ENCODE measurements at regions not wholly inside any gene's neighbourhood (a gene's known extent, or its start where the extent isn't known, plus 50 kb on each side); places are given as distances from the start of the nearest gene placed in this dataset.

DNA sequence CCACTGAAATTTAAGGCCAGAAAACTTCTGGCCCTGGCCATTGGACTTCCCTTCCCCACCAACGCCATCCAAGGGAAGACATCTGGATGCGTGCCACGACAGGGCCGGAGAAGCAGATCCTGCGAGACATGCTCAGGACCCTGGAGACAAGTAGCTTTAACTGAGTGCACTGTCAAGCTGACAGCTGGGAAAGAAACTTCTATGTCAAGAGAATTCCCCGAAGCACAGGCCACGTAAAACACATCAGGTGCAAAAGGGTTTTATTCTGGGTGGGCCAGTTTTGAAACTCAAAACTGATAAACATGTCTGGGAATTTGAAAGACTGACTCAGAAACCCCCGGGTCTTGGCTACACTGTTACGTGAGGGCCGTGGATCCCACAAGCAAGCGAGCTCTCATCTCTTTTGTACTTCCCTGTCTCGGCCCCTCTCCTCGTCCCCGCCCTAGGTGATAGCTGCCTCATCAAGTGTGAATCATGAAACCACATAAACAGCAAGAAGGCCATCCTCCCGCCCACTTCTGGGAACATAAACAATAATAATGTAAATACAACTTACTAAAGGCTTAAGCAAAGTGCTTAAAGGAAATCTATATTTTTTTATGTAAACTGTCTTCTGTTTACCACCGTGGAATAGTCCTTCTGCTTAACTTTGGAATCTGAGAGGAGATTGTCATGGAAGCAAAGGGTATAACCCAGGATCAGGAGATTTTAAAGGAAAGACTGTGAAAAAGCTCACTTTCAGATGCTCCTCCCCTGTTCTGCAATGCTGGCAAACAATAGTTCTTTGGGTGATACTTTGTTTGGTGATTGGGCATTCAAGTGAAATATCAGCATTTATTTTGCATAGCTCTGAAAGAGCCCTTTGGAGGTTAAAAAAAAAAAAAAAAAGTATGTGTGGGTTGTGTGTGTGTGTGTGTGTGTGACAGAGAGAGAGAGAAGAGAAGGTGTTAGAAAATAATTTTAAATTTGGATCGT is 406.0 kb upstream of the MAF start:
- Histone ChIP-seq H3K9ac (ENCODE audit: low read length) (no peak overlapping the region), H3F3A (ENCODE audit: low read length, unreplicated experiment) (no peaks in the 10 kb centered on the region), H3K27me3 (ENCODE audit: low read length) (no peaks in the 10 kb centered on the region), H3K4me2 (ENCODE audit: low read length) (no peak overlapping the region), H3K36me3 (ENCODE audit: low read depth, low read length) (no peaks in the 10 kb centered on the region), H4K20me1 (ENCODE audit: low read length) (no peaks in the 10 kb centered on the region), H3K79me2 (ENCODE audit: low read length) (no peaks in the 10 kb centered on the region), H3K4me3 (ENCODE audit: low read length) (no peak overlapping the region), H2AFZ (ENCODE audit: low read length) (no peak overlapping the region), H3K27ac (ENCODE audit: low read length) (no peak overlapping the region), H3K9me3 (ENCODE audit: low read length) (no peaks in the 10 kb centered on the region), H3K4me1 (ENCODE audit: insufficient read depth, low read length) (no peaks in the 10 kb centered on the region), H3K9me2 (replicated peaks; ENCODE audit: low read length) (no peaks in the 10 kb centered on the region)
- no TSS peak for BruUV-seq (replicated peaks)
- POLR2A ChIA-PET (ENCODE audit: unreplicated experiment), result no interaction called here
- ATAC-seq (no peak), DNase-seq (no peak)
- TF ChIP-seq EZH2 (IDR thresholded peaks at IDR 0.05; ENCODE audit: low read length, unreplicated experiment) (no peak), EZH2phosphoT487 (IDR thresholded peaks at IDR 0.05; ENCODE audit: borderline replicate concordance, low read length) (no peak), CTCF (conservative IDR thresholded peaks at IDR 0.05; ENCODE audit: low read depth, low read length) (no peak)
- intact Hi-C loops (cut with micrococcal nuclease), result no loop called here
- CTCF ChIA-PET, result no interaction called here

- H4K20me1 ChIP-seq (ENCODE audit: low read length), result no peaks in the 10 kb centered on the region
- ChIA-PET CTCF (no interaction called here), POLR2A (ENCODE audit: unreplicated experiment) (no interaction called here)
- H3K9me2 ChIP-seq (replicated peaks; ENCODE audit: low read length), result no peaks in the 10 kb centered on the region
- H3F3A ChIP-seq (ENCODE audit: low read length, unreplicated experiment), result no peaks in the 10 kb centered on the region
- BruUV-seq (replicated peaks), result no TSS peak
- intact Hi-C loops (cut with micrococcal nuclease), result no loop called here
- no peak overlapping the region for H3K4me2 ChIP-seq (ENCODE audit: low read length)
- no peaks in the 10 kb centered on the region for H3K36me3 ChIP-seq (ENCODE audit: low read depth, low read length)
- H3K27me3 ChIP-seq (ENCODE audit: low read length), result no peaks in the 10 kb centered on the region
- H2AFZ ChIP-seq (ENCODE audit: low read length), result no peak overlapping the region
- H3K9me3 ChIP-seq (ENCODE audit: low read length), result no peaks in the 10 kb centered on the region
- H3K27ac ChIP-seq (ENCODE audit: low read length), result no peak overlapping the region
- no peaks in the 10 kb centered on the region for H3K79me2 ChIP-seq (ENCODE audit: low read length)
- H3K4me3 ChIP-seq (ENCODE audit: low read length), result no peak overlapping the region
- no peak for ATAC-seq
- H3K4me1 ChIP-seq (ENCODE audit: insufficient read depth, low read length), result no peaks in the 10 kb centered on the region
- no peak overlapping the region for H3K9ac ChIP-seq (ENCODE audit: low read length)
- DNase-seq, result no peak
- TF ChIP-seq CTCF (conservative IDR thresholded peaks at IDR 0.05; ENCODE audit: low read depth, low read length), result no peak
- TF ChIP-seq EZH2phosphoT487 (IDR thresholded peaks at IDR 0.05; ENCODE audit: borderline replicate concordance, low read length), result no peak
- no peak for TF ChIP-seq EZH2 (IDR thresholded peaks at IDR 0.05; ENCODE audit: low read length, unreplicated experiment)
These were observed 403.6 kb upstream of the MAF start for GRCh38 chr16:80004113-80004512.

DNA sequence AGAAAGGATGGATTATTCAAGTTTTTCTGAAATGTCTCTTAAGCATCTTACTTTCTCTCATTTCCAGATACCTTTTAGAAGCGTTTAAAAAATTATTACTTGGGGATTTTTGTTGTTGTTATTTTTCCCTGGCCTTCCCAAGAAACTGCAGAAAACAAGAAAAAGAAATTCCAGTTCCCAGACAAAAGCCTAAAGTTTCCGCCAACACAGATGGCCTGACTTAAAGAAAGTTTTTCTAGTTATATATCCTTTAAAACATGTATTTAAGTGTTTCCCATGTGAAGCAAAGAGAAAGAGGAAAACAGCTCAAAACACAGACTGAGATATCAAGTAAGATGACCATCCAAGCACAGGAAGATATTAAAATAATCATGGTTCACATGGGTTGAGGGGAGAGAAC is 401.7 kb upstream of the MAF start:
- Histone ChIP-seq H3K4me3 (ENCODE audit: low read length) (no peak overlapping the region), H3K79me2 (ENCODE audit: low read length) (no peaks in the 10 kb centered on the region), H3K9ac (ENCODE audit: low read length) (no peak overlapping the region), H3K4me2 (ENCODE audit: low read length) (no peak overlapping the region), H3K27me3 (ENCODE audit: low read length) (no peaks in the 10 kb centered on the region), H4K20me1 (ENCODE audit: low read length) (no peaks in the 10 kb centered on the region), H3K27ac (ENCODE audit: low read length) (no peak overlapping the region), H3F3A (ENCODE audit: low read length, unreplicated experiment) (no peaks in the 10 kb centered on the region), H2AFZ (ENCODE audit: low read length) (no peak overlapping the region), H3K9me2 (replicated peaks; ENCODE audit: low read length) (no peaks in the 10 kb centered on the region), H3K36me3 (ENCODE audit: low read depth, low read length) (no peaks in the 10 kb centered on the region), H3K4me1 (ENCODE audit: insufficient read depth, low read length) (no peaks in the 10 kb centered on the region), H3K9me3 (ENCODE audit: low read length) (no peaks in the 10 kb centered on the region)
- BruUV-seq (replicated peaks), result no TSS peak
- ChIA-PET POLR2A (ENCODE audit: unreplicated experiment) (no interaction called here), CTCF (no interaction called here)
- no peak for TF ChIP-seq CTCF (conservative IDR thresholded peaks at IDR 0.05; ENCODE audit: low read depth, low read length)
- DNase-seq, result no peak
- intact Hi-C loops (cut with micrococcal nuclease), result no loop called here
- no peak for ATAC-seq

Data from PC-3 (cell line).